ENCODE measurements at regions not wholly inside any gene's neighbourhood (a gene's known extent, or its start where the extent isn't known, plus 50 kb on each side); places are given as distances from the start of the nearest gene placed in this dataset.

GRCh38 chr1:224509907-224510306, 75.3 kb upstream of the WDR26 start (continued):
- TF ChIP-seq MTA2 (IDR thresholded peaks at IDR 0.05; ENCODE audit: low read depth) (no peak), E2F4 (IDR thresholded peaks at IDR 0.05; ENCODE audit: low read depth, low read length) (no peak)

- intact Hi-C loops (cut with micrococcal nuclease; ENCODE audit: unreplicated experiment) = no loop called here
- FAIRE-seq (no peak), DNase-seq (ENCODE audit: low read depth, low spot score) (no peak), ATAC-seq (no peak)
- H3K36me3 ChIP-seq (ENCODE audit: control insufficient read depth in 2 of 2, insufficient read depth in 2 of 2, low read length in 1 of 2) = no peaks in the 10 kb centered on the region
- no peaks in the 10 kb centered on the region for H3K9me3 ChIP-seq (replicated peaks; ENCODE audit: control insufficient read depth, insufficient read depth, low read length)
- no TSS peak for BruUV-seq (replicated peaks)
- H4K20me1 ChIP-seq (ENCODE audit: control insufficient read depth, insufficient read depth) = no peaks in the 10 kb centered on the region
- no peak overlapping the region for H3K9ac ChIP-seq (ENCODE audit: control insufficient read depth, insufficient read depth, low read length)
- no peak overlapping the region for H2AFZ ChIP-seq (ENCODE audit: control insufficient read depth, low read depth, low read length)
- no peak overlapping the region for H3K4me3 ChIP-seq
- H3K4me2 ChIP-seq (ENCODE audit: control insufficient read depth, insufficient read depth) = no peak overlapping the region
- POLR2A ChIA-PET = no interaction called here
- 0 out of 2 replicates have a peak, but pooled peaks cover 5% of the 10 kb centered on the region for H3K4me1 ChIP-seq (ENCODE audit: control insufficient read depth, insufficient read depth, low read length)
- no peak overlapping the region for H3K27ac ChIP-seq (ENCODE audit: control insufficient read depth, insufficient read depth)
- SMC1A ChIA-PET (ENCODE audit: uncharacterized antibody, unreplicated experiment) = interaction anchor here (1.0 to 6.9 kb wide), 6 partner anchors 8 to 413 kb away, joined by 3 to 105 read pairs (median 20); no protein-coding TSS in a partner anchor
- no peaks in the 10 kb centered on the region for H3K79me2 ChIP-seq (ENCODE audit: control insufficient read depth, insufficient read depth, low read length)
- WGBS (ENCODE audit: insufficient coverage, insufficient replicate concordance, low lambda C conversion rate, missing lambda C conversion rate) = 71% methylated on average over 4 of the region's 4 CpGs
- CTCF ChIA-PET = interaction anchor here (1.4 to 10.8 kb wide), 4 partner anchors 13 to 413 kb away, joined by 4 to 191 read pairs (median 106); no protein-coding TSS in a partner anchor
- in situ Hi-C loops (cut with MboI) = loop anchor here (5.0 kb wide), 3 partner anchors 131 to 411 kb away; no protein-coding TSS in a partner anchor
- RAD21 ChIA-PET (ENCODE audit: unreplicated experiment) = interaction anchor here (1.7 to 4.5 kb wide), 2 partner anchors 384 to 412 kb away, joined by 7 to 81 read pairs; no protein-coding TSS in a partner anchor
- no peak for TF ChIP-seq ZSCAN29 (IDR thresholded peaks at IDR 0.05)
- TF ChIP-seq CTCF (IDR thresholded peaks at IDR 0.05 in 2 of 3, conservative IDR thresholded peaks at IDR 0.05 in 1 of 3; ENCODE audit: control insufficient read depth in 2 of 3, extremely low read depth in 1 of 3, insufficient read depth in 1 of 3, low read depth in 3 of 3, low read length in 3 of 3) = no peak
- TF ChIP-seq CHD4 (IDR thresholded peaks at IDR 0.05) = no peak
- no peak for TF ChIP-seq BRCA1 (IDR thresholded peaks at IDR 0.05; ENCODE audit: low read depth, low read length)
- TF ChIP-seq CBX3 (IDR thresholded peaks at IDR 0.05; ENCODE audit: borderline replicate concordance, low read depth) = no peak
- TF ChIP-seq USF1 (IDR thresholded peaks at IDR 0.05; ENCODE audit: borderline replicate concordance, extremely low read length, insufficient read depth, low read depth, low read length) = no peak
- no peak for TF ChIP-seq PML (IDR thresholded peaks at IDR 0.05; ENCODE audit: low read length)
- TF ChIP-seq, protein P1, sequence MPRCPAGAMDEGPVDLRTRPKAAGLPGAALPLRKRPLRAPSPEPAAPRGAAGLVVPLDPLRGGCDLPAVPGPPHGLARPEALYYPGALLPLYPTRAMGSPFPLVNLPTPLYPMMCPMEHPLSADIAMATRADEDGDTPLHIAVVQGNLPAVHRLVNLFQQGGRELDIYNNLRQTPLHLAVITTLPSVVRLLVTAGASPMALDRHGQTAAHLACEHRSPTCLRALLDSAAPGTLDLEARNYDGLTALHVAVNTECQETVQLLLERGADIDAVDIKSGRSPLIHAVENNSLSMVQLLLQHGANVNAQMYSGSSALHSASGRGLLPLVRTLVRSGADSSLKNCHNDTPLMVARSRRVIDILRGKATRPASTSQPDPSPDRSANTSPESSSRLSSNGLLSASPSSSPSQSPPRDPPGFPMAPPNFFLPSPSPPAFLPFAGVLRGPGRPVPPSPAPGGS (IDR thresholded peaks at IDR 0.05; ENCODE audit: borderline replicate concordance, insufficient read depth, low read depth, low read length, poor library complexity, severe bottlenecking) = no peak
- H3K27me3 ChIP-seq (replicated peaks in 1 of 2; ENCODE audit: control insufficient read depth in 2 of 2, insufficient read depth in 2 of 2, low read length in 1 of 2) = no peaks in the 10 kb centered on the region
Measured at GRCh38 chr1:224510880-224511645, 76.5 kb upstream of the WDR26 start.

Measured in GM12878 (cell line).